Stimulated activated CD4-positive, alpha-beta T cell treated with anti-CD3 and anti-CD28 coated beads, Interleukin-15, amount 100 ng/mL, for 48 hours (primary cell): ENCODE measurements at regions not wholly inside any gene's neighbourhood (a gene's known extent, or its start where the extent isn't known, plus 50 kb on each side); places are given as distances from the start of the nearest gene placed in this dataset.
"Not testable (repeated sequence)": the region's sequence is repeated elsewhere in the genome, so short reads cannot be mapped to it uniquely, and the experiment has no call there.

Experiments
- DNase-seq, 2 donors: peaks; one replicate each; pipeline ENCODE4 v3.0.0-alpha.2; 2020; ENCODE audit warnings: low read depth in 2 of 2

DNA sequence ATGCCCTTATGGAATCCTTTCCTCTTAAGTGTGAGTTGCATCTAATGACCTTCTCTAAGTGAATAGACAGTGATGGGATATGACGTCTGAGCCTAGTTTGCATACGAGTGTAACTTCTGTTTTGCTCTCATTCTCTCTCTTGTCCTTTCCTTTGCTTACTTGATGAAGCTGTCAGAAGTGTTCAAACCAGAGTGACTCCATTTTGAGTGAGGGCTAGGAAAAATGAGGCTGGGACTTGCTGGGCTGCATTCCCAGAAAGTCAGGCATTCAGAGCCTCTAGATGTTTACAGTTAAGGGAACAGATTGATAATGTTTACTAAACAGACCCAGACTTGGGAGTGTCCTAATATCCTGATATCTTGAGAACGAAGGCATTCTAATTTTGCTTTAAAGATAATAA is 311.2 kb upstream of the SOX4 start:
- DNase-seq: not testable (repeated sequence)

DNA sequence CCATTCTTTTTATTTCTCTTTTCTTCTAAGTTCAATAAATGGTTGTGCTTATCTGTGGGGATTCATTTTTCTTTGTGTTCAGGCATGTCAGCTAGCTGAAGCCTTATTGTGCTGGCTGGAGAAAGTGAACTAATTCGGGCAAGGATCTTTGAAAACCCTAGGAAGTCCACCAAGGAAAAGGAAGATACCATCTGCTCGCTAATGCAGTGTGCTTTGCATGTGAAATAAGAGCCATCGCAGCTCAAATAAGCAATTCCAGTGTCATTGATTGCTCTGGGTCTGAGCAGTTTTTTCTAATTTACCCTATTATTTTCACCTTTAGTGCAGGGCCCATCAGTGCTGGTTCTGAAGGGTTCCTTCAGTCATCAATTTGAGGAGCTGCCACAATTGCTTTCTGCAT is 309.4 kb upstream of the SOX4 start:
- DNase-seq: no peak

DNA sequence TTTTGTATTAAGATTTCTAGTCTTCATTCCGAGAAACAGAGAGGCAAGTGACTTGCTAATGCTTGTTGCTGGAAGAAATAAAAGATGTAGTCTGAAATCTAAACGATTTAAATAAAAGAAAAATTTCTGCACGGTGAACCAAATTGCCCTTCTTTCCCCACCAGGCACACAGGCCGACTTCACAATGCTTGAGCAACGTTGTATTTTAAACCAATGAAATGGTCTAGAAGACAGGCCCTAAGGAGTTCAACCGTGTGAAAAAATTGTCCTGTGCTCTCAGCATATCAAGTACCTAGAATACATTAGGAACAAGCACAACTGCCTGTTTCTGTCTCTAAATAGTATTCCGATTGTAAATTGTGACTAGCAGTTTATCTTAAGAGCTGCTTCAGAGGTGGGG is 308.8 kb upstream of the SOX4 start:
- DNase-seq: no peak

DNA sequence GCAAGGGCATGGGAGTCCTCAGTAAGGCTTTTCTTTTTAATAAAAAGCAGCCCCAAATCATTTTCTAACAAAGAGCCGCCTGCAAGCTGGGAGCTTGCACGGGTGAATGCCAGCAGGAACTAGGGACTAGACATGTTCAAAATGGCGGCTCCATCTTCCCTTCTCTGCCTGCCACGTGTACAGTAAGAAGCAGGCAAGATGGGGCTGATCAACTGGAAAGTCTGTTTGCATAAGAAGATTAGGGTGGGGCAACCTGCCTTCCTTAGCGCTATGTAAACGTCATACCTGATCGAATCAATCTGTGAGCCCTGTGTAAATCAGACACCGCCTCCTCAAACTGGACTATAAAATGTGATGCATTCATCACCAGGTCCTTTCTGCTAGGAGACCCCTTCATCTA is 299.4 kb upstream of the SOX4 start:
- DNase-seq: no peak

DNA sequence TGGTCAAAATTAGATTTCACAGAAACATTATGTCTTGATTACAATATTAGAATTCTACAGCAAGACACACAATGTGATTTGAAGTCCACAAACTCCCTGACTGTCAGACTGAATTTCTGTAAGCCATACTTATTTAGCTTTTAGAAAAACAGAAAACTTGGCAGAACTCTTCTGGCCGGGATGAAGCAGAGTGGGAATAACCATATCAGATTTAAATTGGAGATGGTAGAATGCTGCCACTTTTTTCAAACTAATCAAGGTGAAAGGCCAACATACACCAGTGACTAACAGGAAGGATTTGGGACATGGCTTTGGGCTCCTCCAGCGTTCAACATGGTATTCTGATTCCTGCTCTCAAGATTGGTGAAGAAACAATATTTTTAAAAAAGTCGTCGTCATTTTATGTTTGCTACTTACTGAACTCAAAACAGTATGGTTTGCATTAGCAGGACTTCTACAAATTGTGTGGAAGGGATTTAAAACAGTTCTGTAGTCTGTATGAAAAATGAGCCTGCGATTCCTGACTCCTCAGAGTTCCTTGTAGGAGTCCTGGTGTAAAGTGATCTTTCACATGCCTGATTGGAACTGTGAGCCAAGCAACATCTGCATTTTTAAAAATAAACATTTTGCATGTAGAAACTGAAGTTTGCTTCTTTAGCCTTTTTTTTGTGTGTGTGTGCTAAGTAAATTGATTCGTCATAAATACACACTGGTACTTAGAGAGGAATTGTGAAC is 297.9 kb upstream of the SOX4 start:
- DNase-seq: no peak

DNA sequence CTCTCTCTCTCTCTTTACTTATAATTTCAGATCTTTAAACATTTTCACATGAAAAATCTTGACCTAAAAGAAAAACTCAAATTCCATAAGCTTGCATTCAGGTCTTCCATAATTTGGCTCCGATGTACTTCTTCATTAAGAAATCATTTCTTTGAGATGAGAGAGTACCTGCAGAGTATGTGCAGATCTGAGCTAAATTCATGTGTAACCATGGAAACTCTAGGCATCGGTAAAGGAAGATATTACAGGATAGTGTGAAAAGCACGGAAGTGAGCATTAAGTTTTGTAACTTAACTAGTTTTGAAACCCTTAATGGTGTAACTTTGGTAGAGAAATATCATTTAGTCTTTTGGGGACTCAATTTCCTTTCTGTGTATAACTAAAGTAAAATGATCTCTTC is 295.9 kb upstream of the SOX4 start:
- DNase-seq: no peak

DNA sequence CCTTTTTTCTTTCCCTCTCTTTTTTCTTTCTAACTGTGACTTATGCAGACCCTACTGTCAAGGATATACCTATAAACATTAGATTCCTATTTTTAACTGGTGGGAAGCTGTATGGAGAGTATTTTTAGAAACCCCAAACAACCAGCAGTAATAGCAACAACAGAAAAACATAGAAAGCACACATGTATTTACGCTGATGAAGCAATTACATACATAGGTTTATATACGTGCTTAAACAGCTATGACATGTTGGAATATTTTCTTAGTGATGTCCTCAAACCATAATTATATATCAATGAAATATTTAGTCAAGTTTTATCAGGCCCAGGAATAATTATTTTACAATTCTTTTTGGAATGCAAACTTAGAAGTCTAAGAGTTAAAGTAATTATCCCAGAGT is 294.3 kb upstream of the SOX4 start:
- DNase-seq: no peak

DNA sequence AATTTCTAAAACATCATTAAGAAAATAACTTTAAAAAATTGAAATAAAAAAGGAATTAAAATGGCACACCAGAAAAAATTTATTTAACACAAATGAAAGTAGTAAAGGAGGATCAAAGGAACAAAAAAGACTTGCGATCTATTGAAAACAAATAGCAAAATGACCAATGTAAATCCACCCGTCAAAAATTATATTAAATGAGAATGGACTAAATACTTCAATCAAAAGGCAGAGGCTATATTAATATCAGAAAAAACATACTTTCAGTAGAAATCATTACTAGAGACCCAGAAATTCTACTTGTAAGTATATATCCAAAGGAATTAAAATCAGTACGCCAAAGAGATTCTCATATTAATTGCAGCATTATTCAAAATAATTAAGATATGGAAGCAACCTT is 293.1 kb upstream of the SOX4 start:
- DNase-seq: no peak

DNA sequence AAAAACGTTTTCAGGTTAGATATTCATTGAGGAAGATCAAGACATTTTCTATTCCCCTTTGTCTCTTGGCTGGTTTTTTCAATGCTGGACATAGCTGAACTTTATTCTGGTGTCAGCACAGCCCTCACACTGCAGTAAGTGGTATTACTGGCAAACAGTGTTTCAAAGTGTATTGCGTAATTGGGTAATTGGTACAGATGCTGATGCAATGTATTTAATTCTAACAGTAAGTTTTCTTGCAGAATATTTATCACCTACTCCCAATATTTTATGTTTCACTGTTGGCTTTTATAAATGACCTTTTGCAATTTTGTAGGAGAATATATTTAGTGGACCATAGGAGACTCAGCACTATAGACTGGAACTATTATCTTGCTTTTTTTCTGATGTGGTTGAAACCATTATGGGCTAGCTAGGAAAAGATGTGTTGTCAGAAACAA is 287.6 kb upstream of the SOX4 start:
- no peak for DNase-seq

DNA sequence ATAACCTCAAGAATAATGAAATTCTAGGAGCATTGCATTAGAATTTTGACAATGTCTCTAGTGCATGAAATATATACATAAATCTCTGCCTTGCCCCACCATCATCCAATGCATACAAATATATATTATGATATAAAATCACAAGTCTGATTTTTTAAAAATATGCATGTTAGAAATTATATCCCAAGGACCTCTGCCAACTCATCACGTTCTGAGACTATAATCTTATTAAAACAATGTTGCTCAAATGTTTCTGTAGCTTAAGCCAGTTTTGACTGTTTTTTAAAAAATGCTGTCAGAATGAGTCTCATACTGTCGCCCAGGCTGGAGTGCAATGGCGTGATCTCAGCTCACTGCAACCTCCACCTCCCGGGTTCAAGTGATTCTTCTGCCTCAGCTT is 287.0 kb upstream of the SOX4 start:
- DNase-seq: no peak

DNA sequence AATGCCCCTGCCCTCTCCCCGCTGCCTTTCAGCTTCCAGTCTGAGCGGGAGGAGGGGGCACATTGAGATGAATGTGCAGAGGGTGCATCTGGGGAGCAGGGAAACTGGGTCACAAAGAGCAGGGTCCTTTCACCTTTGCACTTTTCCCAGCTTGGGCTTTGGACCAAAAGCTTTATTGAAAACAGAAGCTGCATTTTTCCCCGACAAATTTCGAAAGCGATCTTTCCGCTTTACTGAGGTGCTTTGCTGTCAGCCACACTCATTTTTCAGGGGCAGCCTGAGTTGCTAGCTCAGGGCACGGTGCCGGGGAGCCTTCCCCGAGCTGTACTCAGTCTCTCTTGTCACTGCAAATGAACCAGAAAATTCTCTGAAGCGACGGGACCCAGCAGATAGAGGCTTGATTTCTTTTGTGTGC is 283.7 kb upstream of the SOX4 start:
- DNase-seq: no peak

DNA sequence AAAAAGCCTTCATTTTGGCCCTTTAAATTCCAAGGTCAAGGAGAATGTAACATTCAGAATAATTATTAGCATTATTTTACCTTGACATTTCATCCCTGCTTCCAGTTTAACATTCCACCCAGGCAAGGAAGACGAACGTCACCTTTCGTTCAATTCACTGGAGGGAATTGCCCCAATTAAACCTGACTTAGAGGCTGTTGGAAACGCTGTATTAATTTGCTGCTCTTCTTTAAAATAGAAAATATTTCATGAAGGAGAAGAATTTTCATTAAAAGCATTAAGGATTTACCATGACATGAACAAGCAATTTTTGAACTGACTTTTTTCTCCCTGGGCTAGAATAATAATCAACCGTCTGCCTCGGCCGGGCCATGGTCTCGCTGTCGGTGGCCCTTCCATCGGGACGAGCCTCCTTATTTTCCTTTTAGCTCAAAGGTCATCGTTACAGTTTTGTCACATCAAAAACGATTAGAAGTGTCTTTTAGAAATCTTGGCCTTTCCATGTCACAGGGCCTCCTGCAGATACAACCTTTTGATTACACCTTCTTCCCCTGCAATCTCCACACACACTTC is 282.9 kb upstream of the SOX4 start:
- no peak for DNase-seq

DNA sequence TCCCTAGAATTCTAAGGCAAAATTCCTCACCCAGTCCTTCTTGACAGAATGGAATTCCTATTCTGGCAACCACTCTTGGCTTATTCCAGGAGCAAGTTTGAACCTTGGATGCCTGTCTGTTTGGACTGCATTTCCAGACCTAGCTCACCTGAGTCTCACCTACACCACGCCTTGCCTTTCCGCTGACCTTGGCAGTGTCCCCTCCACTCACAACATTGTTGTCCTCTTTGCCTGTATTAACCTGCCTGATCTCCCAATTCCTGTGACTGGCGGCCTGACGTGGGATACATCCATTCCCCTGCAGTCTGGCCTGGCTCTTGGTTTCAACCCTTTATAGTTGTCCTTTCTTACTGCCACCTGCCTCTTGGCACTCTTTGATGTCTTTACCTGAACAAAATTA is 281.4 kb upstream of the SOX4 start:
- no peak for DNase-seq

DNA sequence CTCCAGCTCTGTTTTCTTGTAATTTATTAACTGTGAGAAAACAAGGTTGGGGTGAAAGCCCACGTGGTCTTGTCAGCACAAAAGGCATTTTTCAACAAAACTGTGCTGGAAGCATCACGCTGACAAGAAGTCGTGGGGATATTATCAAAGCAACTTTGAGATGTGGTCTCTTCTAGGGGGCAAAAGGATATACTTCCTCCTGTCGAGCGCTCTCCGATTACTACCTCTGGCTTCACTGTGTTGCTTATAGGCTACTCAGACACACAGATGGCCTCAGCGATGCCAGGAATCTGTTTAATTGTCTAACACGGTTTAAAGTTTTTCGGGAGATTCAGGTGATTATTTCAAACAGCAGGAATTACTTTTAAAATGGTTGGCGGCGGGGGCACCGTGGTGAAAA is 275.9 kb upstream of the SOX4 start:
- DNase-seq: no peak

DNA sequence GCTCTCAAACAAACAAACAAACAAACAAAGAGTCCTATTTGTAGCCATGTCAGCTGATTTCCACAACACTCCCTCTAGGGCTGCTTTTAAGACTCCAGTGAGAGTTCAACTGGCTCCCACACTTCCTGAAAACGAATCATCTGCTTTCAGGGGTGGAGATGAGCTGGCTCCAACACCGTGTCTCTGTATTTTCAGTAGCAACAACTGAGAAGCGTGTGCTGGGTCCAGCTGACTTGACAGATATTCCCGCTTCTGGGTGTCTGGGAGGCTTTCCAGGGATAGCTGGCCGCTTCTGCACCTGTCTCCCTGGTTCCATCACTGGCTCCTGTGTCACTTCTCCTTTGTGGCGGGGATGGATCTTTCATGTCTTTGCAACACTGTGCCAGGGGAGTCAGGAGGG is 272.5 kb upstream of the SOX4 start:
- DNase-seq: no peak

DNA sequence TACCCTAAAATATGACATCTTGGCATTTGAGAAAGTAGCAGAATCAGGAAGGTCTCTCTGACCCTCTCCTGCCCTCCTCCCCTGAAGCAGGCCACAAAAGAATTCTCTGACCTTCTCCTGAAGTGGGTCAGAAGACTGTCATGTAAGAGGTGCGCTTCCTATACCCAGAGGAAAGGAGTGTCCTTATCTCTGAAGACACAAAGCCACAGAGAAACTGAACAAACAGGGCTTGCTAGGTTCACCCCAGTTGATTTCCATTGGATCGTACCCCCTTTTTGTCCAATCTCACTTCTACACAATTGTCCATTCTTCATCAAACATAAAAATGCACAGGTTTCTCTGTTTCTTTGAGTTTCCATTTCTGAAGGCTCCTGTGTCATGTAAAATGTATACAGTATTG is 272.0 kb upstream of the SOX4 start:
- no peak for DNase-seq

DNA sequence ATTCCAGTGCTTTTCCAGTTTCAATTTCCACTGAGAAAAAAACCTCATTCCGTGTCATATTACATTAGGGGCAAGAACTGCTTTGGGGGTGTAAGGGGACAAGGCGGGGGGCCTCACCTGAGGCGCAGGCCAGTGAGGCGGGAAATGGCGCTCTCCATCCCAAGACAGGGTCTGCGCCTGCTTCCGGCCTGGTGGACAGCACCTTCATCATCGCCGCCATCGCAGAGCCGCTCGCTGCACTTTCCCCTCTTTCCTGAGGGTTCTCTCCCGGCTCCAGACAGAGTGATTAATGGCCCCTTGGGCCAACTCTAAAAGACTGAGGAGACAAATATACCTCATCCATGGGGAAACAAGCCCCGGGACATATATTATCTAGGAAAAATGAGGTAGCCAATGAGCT is 270.0 kb upstream of the SOX4 start:
- no peak for DNase-seq

DNA sequence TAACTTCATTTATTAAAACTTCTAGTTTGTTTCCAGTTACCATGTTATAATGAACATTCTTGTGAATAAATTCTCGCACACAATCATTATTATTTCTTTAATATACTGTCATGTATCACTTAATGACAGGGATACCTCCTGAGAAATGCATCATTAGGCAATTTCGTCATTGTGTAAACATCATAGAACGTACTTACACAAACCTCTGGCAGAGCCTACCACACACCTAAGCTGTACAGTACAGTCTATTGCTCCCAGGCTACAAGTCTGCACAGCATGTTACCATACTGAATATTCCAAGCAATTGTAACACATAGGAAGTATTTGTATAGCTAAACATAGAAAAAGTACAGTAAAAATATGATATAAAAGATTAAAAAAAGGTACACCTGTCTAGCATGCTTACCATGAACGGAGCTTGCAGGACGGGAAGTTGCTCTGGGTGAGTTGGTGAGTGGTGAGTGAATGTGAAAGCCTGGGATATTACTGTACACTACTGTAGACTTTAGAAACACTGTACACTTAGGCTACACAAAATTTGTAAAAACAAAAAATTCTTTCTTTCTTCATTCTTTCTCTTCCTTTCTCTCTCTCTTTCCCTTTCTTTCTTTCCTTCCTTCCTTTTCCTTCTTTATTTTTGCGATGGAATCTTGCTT is 268.2 kb upstream of the SOX4 start:
- no peak for DNase-seq

DNA sequence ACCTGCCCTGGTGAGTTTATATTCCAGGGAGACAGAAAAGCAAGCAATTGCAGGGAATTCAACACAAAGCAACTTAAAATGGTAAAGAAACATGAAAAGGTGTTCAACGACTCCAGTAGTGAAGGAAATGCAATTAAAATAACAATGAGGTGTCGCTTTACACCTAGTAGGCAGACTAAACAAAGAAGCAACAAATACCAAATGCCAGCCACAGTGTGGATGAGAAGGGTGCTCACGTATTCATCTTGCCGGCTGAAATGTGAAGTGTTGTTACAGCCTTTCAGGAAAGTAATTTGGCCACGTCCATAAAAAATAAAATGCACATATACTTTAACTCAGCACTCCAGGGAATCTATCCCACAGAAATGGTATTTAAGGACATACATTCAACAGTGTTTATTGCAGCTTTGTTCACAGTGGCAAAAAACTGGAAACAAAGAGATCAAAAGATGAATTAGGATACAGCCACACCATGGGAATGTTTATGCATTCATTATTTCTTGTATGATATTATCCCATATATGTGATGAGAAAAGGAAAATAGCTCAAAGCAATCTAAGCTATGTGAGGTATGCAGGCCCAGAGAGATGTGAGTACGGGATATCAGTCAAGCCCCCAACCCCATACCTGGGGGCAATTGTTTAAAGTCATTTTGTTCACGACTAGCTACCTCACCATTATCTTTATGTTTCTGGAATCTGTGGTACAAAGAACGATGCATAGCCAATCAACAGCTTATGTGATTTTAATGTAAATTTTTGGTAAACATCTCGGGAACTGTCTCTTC is 266.0 kb upstream of the SOX4 start:
- no peak for DNase-seq

DNA sequence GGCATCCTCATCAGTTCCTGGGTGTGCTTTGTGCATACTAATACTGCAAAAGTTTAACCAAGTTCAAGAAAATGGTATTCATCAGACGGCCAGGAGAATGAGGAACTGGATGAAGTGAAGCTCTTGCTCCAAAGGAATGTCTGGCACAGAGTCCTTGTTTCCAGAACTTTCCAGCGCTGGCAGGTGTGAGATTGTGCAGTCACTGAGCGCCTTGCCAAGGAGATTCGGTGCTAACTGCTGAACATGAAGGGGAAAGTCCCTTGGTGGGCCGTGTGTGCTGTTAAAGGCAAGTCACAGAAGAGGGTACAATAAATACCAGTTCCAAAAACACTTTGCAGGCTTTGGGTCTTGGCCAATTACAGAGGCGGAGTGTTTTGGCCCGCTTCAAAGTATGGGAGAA is 262.3 kb upstream of the SOX4 start:
- DNase-seq: no peak

DNA sequence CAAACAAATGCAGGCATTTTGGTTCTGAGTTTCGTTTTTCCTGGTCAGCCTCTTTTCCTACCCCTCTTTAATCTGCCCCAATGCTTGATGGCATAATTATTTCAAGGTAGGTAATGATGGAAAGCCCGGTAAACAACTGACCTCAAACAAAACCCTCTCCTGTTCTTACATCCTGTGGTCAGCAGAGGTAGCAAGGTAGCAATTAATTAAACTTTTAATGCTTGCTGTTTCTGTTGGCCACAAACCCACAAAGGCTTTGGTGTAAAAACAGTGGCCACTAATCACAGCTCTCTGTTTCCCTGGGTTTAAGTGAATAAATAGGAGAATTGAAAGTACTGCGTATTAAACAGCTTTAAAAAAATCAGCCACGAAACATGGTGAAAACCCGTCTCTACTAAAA is 261.5 kb upstream of the SOX4 start:
- no peak for DNase-seq

DNA sequence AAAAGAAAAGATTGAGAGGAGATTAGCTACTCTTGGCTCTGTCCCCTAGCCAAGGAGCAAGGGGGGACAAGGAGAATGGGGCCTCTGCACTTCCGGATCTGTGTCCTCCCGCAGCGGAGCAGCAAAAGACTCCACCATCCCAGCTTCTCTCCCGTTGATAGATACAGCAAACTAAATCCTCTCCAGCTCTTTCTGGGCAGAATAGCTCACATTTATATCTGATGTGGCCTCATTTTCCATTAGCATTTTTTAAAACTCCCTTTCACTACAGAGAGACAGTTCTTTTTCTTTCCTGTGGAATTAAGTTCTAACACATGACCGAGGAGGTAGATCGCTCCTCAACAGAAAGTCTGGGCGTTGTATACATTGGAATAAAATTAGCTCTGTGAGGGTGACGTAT is 260.9 kb upstream of the SOX4 start:
- DNase-seq: no peak

DNA sequence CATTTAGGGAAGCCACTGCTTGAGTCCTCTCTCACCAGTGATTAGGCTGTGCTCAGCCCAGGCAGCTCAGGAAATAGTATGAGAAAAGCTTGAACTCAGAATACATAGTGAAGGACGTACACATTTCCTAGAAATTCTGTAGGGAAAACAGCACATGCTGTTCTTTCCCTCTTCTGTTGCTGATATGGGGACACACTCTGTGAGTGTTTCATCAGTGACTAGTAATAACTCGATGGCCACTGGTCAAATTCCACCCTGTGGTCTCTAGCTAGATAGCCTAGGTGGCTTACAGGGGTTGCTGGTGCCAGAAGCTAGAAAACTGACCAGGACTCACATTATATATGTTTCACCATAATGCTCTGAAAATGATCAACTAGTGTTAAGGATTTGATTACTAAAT is 259.8 kb upstream of the SOX4 start:
- no peak for DNase-seq
